HUES64 (cell line): ENCODE measurements at regions not wholly inside any gene's neighbourhood (a gene's known extent, or its start where the extent isn't known, plus 50 kb on each side); places are given as distances from the start of the nearest gene placed in this dataset.

Experiments used
- H3K27ac ChIP-seq: 2 replicates; pipeline ENCODE4 v1.7.0; 2013; ENCODE audit warnings: low read depth, low read length, inconsistent platforms
- H3K27me3 ChIP-seq: 2 replicates; pipeline ENCODE4 v1.6.1; 2013; ENCODE audit warnings: mild to moderate bottlenecking, low read length; ENCODE audit not compliant: insufficient read depth
- H3K36me3 ChIP-seq: 2 replicates; pipeline ENCODE4 v1.6.1; 2013; ENCODE audit warnings: mild to moderate bottlenecking, low read length; ENCODE audit not compliant: insufficient read depth
- H3K4me1 ChIP-seq: 2 replicates; pipeline ENCODE4 v1.6.1; 2013; ENCODE audit warnings: mild to moderate bottlenecking, low read length, moderate library complexity; ENCODE audit not compliant: insufficient read depth
- H3K4me3 ChIP-seq: 2 replicates; pipeline ENCODE4 v1.5.1; 2013; ENCODE audit warnings: mild to moderate bottlenecking, low read length, moderate library complexity
- H3K9ac ChIP-seq: 2 replicates; pipeline ENCODE4 v1.6.1; 2013; ENCODE audit warnings: mild to moderate bottlenecking, low read depth, low read length
- H3K9me3 ChIP-seq: 2 replicates; pipeline ENCODE4 v1.6.1; 2013; ENCODE audit warnings: low read depth, low read length; ENCODE audit not compliant: insufficient read depth
- WGBS: fragments of 150-250, 120-280 bp; methylation state at CpG from one replicate; pipeline ENCODE4 v1.1.7; 2013; ENCODE audit warnings: missing lambda C conversion rate; 5-methylcytosine and 5-hydroxymethylcytosine counted together

DNA sequence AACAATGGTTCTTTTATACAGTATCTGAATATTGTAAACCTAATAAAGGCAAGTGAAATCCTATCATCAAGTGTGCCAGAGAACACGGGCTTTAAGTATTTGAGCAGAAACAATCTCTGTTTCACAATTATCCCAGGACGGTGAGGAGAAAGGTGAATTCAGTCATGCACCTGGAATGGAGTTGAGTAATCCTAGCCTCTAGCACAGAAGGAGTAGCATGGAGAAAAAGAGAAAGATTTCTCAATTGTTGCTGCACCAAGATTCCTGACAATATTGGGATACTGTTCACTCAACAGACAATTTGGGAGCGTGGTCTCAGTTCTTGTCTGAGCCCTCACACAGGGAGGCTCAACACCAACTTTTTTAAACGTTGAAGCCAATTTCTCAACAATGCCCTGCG is 510.6 kb downstream of the SOX11 start:
- 93% methylated on average over 5 of the region's 5 CpGs for WGBS
- Histone ChIP-seq H3K36me3 (no peaks in the 10 kb centered on the region), H3K9ac (no peak overlapping the region)

GRCh38 chr2:6203291-6203959 is 511.2 kb downstream of the SOX11 start:
- no peaks in the 10 kb centered on the region; the same call in 1 of the 2 replicates for H3K9me3 ChIP-seq
- no peak overlapping the region for H3K9ac ChIP-seq
- no peak overlapping the region for H3K4me3 ChIP-seq
- H3K27me3 ChIP-seq, result no peaks in the 10 kb centered on the region
- no peaks in the 10 kb centered on the region for H3K36me3 ChIP-seq
- H3K27ac ChIP-seq, result no peak overlapping the region
- H3K4me1 ChIP-seq, result no peaks in the 10 kb centered on the region
- WGBS, result 91% methylated on average over 5 of the region's 5 CpGs

More for the DNA sequence above, 510.6 kb downstream of the SOX11 start:
- Histone ChIP-seq H3K9me3 (no peaks in the 10 kb centered on the region; the same call in 1 of the 2 replicates), H3K27ac (no peak overlapping the region), H3K27me3 (no peaks in the 10 kb centered on the region), H3K4me1 (no peaks in the 10 kb centered on the region), H3K4me3 (no peak overlapping the region)

DNA sequence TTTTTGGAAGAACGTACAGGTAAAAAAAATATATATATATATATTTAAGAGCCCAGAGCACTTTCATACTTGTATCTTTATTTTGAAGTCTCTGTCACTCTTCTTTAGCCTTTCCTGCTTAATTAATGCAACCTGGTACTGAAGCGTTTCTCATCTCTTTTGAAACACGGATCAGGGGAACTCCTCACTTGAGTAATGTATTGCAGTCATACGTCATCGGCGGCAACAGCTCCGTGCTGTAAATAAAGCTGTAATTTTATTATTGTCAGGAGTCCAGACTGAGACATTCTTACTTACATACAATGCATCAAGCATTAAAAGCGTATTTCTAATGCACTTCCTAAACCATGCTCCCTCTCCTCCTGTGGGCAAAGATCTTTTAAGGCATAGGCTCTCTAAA is 514.7 kb downstream of the SOX11 start:
- H3K4me3 ChIP-seq, result no peak overlapping the region
- H3K36me3 ChIP-seq, result no peaks in the 10 kb centered on the region
- H3K9me3 ChIP-seq, result no peaks in the 10 kb centered on the region
- H3K27ac ChIP-seq, result no peak overlapping the region
- H3K4me1 ChIP-seq, result no peaks in the 10 kb centered on the region
- 92% methylated on average over 7 of the region's 8 CpGs for WGBS
- no peaks in the 10 kb centered on the region for H3K27me3 ChIP-seq
- H3K9ac ChIP-seq, result no peak overlapping the region

GRCh38 chr2:6211236-6211635 is 519.1 kb downstream of the SOX11 start:
- Histone ChIP-seq H3K9ac (no peak overlapping the region), H3K36me3 (no peaks in the 10 kb centered on the region), H3K27ac (no peak overlapping the region), H3K4me3 (no peak overlapping the region), H3K27me3 (no peaks in the 10 kb centered on the region), H3K9me3 (no peaks in the 10 kb centered on the region), H3K4me1 (peaks cover 4% of the 10 kb centered on the region; the same call in 1 of the 2 replicates)
- 94% methylated on average over 1 of the region's 1 CpG for WGBS

- WGBS, result 93% methylated on average over 5 of the region's 6 CpGs
- H3K4me1 ChIP-seq, result peaks cover 4% of the 10 kb centered on the region; the same call in 1 of the 2 replicates
- no peaks in the 10 kb centered on the region for H3K27me3 ChIP-seq
- H3K36me3 ChIP-seq, result no peaks in the 10 kb centered on the region
- H3K9ac ChIP-seq, result no peak overlapping the region
- no peak overlapping the region for H3K27ac ChIP-seq
- no peak overlapping the region for H3K4me3 ChIP-seq
- no peaks in the 10 kb centered on the region for H3K9me3 ChIP-seq
These were observed 520.3 kb downstream of the SOX11 start for GRCh38 chr2:6212491-6212890.

- WGBS, result 95% methylated on average over 20 of the region's 20 CpGs
These were observed 521.0 kb downstream of the SOX11 start for GRCh38 chr2:6213056-6213780.

GRCh38 chr2:6214471-6214870 is 522.3 kb downstream of the SOX11 start:
- Histone ChIP-seq H3K9me3 (no peaks in the 10 kb centered on the region), H3K4me1 (peaks cover 4% of the 10 kb centered on the region; the same call in 1 of the 2 replicates), H3K9ac (no peak overlapping the region), H3K4me3 (no peak overlapping the region), H3K27me3 (no peaks in the 10 kb centered on the region), H3K27ac (no peak overlapping the region), H3K36me3 (no peaks in the 10 kb centered on the region)
- WGBS, result 91% methylated on average over 5 of the region's 6 CpGs

More at GRCh38 chr2:6213056-6213780, 521.0 kb downstream of the SOX11 start:
- no peaks in the 10 kb centered on the region for H3K27me3 ChIP-seq
- H3K9me3 ChIP-seq, result no peaks in the 10 kb centered on the region
- no peak overlapping the region for H3K4me3 ChIP-seq
- H3K36me3 ChIP-seq, result no peaks in the 10 kb centered on the region
- peaks cover 4% of the 10 kb centered on the region; the same call in 1 of the 2 replicates for H3K4me1 ChIP-seq
- H3K9ac ChIP-seq, result no peak overlapping the region
- no peak overlapping the region for H3K27ac ChIP-seq

GRCh38 chr2:6215053-6215452 is 522.9 kb downstream of the SOX11 start:
- Histone ChIP-seq H3K27ac (no peak overlapping the region), H3K27me3 (no peaks in the 10 kb centered on the region), H3K36me3 (no peaks in the 10 kb centered on the region), H3K9me3 (no peaks in the 10 kb centered on the region), H3K9ac (no peak overlapping the region), H3K4me3 (no peak overlapping the region), H3K4me1 (peaks cover 4% of the 10 kb centered on the region; the same call in 1 of the 2 replicates)
- WGBS, result 96% methylated on average over 2 of the region's 2 CpGs

DNA sequence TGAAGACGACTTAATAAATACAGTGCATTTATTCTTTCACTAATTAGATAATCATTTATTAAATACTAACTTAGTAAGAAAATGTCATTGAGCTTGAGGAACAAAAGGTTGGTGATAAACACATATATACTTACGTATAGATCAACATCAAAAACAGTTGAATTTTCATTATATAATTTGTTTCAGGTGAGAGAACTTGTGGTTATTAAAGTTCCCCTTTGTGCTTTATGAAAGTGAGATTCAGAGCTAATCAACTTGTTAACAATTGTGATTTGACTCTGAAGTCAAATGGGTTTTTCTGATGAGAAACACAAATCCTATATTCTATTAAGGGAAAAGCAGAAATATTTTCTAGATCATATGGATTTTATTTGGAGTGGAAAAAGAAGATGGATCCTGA is 524.0 kb downstream of the SOX11 start:
- H3K9me3 ChIP-seq, result no peaks in the 10 kb centered on the region
- H3K36me3 ChIP-seq, result no peaks in the 10 kb centered on the region
- H3K4me3 ChIP-seq, result no peak overlapping the region
- no CpG with 5 or more reads among the region's 2 CpGs for WGBS
- H3K4me1 ChIP-seq, result peaks cover 4% of the 10 kb centered on the region; the same call in 1 of the 2 replicates
- no peaks in the 10 kb centered on the region for H3K27me3 ChIP-seq
- no peak overlapping the region for H3K9ac ChIP-seq
- no peak overlapping the region for H3K27ac ChIP-seq

DNA sequence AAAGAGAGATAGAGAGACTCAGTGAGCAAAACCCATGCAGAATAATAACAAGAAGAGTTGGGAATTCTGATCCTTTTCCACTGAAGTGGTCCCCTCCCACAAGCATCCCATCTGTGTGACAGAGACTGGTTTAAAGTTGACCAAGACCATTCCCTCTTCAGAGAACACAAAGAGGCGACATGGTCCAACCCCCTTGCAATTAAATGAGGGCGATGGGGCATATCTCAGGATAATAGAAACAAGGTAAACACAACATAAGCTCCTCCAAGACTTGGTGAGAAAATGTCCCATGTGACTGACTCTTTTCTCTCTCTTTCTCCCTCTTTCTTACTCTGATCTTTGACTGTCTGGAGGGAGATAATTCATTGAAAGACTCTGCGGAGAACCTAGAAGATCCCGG is 526.7 kb downstream of the SOX11 start:
- Histone ChIP-seq H3K27ac (no peak overlapping the region), H3K9ac (no peak overlapping the region), H3K36me3 (no peaks in the 10 kb centered on the region), H3K4me3 (no peak overlapping the region), H3K27me3 (no peaks in the 10 kb centered on the region), H3K4me1 (peaks cover 4% of the 10 kb centered on the region; the same call in 1 of the 2 replicates), H3K9me3 (no peaks in the 10 kb centered on the region)
- 89% methylated on average over 4 of the region's 4 CpGs for WGBS

GRCh38 chr2:6219906-6220305 is 527.7 kb downstream of the SOX11 start:
- WGBS, result 92% methylated on average over 4 of the region's 4 CpGs

More at GRCh38 chr2:6219906-6220305, 527.7 kb downstream of the SOX11 start:
- Histone ChIP-seq H3K9me3 (no peaks in the 10 kb centered on the region), H3K27me3 (no peaks in the 10 kb centered on the region), H3K36me3 (no peaks in the 10 kb centered on the region), H3K27ac (no peak overlapping the region), H3K9ac (no peak overlapping the region), H3K4me1 (0 out of 2 replicates have a peak, but pooled peaks cover under 1% of the 10 kb centered on the region), H3K4me3 (no peak overlapping the region)
